GM18951 (cell line): ENCODE measurements at regions not wholly inside any gene's neighbourhood (a gene's known extent, or its start where the extent isn't known, plus 50 kb on each side); places are given as distances from the start of the nearest gene placed in this dataset.

Source experiments
- POLR2A ChIP-seq: IDR thresholded peaks from 4 replicates; pipeline ENCODE4 v1.6.1; 2011; ENCODE audit warnings: mild to moderate bottlenecking; ENCODE audit not compliant: insufficient read length, insufficient read depth; ENCODE audit errors: extremely low read depth
- in situ Hi-C: fragments of 300-500 bp; cut with MboI; formaldehyde crosslinking; loops from one replicate; pipeline ENCODE4 v1.12.0; 2022; ENCODE audit warnings: low sequenced_read_pairs, mixed read lengths, inconsistent platforms; ENCODE audit not compliant: unreplicated experiment

DNA sequence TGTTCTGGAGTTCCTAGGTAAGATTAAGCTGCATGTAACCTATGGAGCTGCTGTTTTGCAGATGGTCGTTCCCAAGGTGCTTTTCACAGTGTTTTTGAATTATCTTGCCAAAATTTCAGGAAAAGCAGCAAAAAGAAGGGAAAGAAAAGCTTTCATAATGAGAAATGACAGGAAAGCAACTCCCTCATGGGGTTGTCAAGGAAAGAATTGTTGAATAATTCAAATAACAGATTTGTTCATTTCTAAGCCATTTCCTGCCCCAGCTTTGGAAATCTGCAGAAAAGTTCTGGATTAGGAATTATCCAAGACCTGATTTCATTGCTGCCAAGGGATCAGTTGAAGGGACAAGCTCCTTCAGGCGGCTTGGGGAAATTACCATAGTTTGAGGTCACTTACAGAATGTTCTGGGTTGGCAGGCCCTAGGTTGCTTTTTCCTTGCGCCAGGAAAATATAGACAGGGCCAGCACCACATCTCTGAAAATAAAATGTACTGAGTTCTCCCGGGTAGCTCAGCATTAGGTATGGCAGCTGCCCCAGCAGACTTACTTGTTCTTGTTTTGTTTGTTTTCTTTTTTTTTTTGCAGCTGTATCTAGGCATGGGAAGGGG is 354.7 kb downstream of the STIM2 start:
- no peak for TF ChIP-seq POLR2A
- in situ Hi-C loops: no loop called here

DNA sequence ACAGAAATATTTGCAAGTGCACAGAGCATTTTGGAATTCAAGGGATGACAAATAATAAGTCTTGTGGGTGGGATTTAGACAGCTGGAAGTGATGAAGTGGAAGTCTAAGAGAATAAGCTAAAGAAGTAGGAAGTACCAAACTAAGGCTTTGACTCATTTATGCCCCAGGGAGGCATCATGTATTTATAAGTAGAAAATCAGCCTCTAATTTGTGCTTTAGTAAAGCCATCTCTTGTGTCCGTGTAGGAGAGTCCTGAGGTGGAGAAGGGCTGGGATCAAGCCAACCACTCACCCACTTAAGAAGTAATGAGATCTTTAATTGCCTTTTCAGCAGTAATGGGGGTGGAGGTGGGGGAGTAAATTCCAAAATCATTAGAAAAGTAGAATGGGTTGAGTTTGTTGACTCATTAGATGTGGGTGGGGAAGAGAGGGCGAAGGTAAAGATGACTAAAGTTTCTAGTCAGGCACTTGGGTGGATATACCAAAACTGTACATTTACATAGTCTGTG is 356.7 kb downstream of the STIM2 start:
- TF ChIP-seq POLR2A: no peak
- in situ Hi-C loops: no loop called here

DNA sequence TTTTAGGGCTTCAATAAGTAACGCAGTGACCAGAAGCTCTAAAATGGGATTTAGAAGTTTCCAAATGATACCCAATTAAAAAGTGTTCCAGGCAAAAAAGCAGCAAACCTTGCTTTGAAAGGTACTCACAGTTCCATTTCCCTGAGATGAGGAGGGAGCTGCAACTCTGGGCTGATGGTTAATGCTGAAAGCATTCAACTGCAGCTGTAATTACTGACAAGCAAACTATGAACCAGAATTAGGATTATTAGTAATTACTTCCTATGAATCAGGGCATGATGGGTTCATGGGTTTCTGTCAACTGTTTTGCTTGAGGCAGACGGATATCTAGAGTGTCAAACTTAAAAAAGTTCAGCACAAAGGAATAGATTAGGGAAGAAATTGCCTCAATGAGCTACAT is 357.4 kb downstream of the STIM2 start:
- in situ Hi-C loops: no loop called here
- TF ChIP-seq POLR2A: no peak

DNA sequence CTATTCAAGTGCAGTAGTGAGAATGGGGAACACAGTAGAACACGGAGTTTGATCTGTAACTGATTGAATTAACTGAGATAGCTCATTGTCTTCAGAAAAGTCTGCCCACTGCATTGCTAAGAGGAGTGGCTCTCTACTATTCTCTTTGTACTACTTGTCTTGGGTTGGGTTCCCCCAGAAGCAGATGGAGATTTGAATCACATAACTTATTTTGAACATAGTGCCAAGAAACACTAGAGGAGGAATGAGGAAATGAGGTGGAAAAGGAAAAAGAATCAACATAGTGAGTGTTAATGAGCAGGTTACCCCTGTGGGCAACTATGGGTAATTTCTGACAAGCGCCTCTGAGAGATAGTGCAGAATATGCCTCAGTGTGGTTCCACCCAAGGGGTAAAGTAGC is 362.7 kb downstream of the STIM2 start:
- in situ Hi-C loops: no loop called here
- no peak for TF ChIP-seq POLR2A

DNA sequence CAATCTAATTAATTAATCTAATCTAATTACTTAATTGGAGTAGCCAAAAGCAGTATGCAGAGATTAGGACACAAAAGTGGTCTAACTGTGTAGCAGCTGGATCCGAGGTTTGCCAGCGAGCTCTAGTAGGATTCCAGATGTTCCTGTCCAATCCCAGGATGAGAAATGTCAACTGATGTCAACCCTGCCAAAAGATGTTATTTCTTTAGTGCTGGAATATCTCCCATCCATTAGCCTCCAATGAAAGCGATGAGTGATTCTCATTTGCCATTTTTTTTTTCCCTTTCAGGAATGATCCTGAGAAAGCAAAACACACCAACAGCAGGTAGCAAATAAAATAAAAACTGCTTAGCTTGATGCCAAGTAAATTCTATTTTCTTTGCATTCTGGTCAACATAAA is 372.9 kb downstream of the STIM2 start:
- TF ChIP-seq POLR2A: no peak
- in situ Hi-C loops: no loop called here

DNA sequence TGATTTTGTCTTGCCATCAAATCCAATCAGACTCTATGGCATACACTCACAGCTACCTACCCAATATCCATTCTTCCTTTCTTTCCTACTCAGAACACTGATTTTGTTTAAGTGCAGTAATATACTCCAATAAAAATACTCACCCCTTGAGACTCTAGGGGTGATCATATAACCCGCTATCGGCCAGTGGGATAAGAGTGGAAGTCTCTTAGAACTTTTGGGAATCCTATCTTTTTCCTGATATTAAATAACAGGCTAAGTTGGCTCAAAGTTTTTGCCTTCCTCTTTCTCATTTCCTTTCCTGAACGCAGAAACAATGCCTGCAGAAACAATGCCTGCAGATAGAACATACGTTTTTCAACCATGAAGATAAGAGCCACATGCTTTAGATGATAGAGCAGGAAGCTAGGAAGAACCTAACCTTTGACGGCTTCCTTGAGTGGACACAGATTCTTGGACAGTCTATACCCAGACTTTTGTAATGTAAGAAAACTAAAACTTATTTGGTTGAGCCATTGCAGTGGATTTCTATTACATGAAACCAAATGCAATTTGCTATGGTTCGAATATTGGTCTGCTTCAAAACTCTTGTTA is 373.8 kb downstream of the STIM2 start:
- in situ Hi-C loops: no loop called here
- no peak for TF ChIP-seq POLR2A

DNA sequence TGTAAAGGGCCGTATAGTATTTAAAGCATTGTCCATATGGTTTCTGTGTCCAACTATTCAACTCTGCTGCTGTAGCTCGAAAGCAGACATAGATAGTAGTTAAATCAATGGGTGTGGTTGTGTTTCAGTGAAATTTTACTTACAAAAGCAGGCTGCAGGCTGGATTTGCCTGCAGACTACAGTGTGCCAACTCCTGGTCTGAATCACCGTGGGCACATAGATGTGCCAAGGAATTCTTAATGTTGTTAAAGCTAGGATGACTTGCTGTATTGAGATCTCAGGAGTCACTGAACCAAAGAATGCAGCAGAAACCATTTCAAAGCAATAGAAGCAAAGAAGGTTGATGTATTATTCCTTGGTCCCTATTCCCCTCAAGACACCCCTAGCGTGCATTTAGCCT is 379.0 kb downstream of the STIM2 start:
- in situ Hi-C loops: no loop called here
- no peak for TF ChIP-seq POLR2A

DNA sequence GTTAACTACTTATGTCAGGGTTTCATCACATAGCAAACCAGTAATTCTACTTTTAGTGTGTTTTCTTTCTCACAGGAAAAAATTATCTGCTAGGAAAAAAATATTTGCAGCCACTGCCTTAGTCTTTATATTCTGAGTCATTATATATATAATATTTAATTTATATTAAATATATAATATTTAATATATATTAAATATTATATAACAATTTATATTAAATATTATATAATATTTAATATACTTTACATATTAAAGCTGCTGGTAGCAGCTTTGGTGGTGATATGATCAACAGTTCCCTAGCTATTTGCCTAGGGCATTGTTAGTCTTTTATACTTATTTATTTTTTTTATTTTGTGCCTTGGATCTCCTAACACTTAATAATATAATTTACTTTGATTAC is 381.6 kb downstream of the STIM2 start:
- in situ Hi-C loops: no loop called here
- TF ChIP-seq POLR2A: no peak

DNA sequence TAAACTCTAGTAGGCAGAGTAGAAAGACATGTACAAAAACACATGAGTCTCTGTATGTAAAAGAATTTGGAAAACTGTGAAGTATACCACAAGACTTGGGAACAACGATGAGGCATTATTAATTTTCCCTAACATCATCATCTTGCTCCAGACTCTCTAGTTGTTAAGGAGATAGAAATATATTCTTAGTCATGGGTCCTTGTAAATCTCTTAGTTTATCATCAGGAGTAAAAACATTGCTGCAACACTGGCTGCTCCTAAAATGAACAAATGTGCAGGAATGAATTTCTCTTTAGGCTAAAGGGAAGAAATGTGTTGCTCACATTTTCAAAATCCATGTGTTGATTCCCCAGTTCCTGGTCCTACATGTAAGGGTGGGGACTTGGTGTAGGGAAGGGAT is 384.6 kb downstream of the STIM2 start:
- no peak for TF ChIP-seq POLR2A
- in situ Hi-C loops: no loop called here

DNA sequence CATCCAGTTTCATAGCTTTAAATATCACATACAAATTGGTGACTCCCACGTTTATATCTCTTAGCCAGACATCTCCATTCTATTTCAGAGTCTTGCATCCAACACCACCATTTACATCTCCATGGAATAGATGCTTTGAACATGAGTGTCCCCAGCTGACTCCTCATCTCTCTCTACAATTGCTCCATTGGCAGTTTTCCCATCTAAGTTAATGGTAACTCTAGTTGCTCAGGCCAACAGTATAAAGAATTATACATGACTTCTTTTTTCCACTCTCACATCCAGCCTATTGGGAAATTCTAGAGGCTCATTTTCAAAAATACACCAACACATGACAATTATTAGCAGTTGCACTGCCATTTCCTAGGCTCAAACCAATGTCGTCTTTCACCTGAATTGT is 388.2 kb downstream of the STIM2 start:
- in situ Hi-C loops: no loop called here

DNA sequence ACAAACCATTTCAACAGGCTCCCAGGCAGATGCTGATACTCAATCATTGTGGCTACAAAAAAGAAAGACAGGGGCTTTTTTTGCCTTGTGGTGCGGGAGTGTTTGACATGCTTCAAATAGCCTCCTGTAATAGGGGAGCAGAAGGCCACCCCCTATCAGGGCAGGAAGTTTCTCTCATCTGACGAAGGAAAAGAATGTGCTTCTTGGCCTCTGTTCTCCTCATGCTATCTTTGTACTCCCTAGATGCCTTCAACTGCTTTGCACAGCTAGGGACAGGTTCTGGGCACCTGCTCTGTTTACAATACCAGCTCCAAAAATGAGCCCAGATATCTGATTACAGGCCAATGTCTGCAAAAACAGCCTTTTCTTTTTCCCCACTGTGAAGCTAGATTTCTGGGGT is 391.1 kb downstream of the STIM2 start:
- in situ Hi-C loops: no loop called here
- no peak for TF ChIP-seq POLR2A

More for the DNA sequence above, 388.2 kb downstream of the STIM2 start:
- TF ChIP-seq POLR2A: no peak

DNA sequence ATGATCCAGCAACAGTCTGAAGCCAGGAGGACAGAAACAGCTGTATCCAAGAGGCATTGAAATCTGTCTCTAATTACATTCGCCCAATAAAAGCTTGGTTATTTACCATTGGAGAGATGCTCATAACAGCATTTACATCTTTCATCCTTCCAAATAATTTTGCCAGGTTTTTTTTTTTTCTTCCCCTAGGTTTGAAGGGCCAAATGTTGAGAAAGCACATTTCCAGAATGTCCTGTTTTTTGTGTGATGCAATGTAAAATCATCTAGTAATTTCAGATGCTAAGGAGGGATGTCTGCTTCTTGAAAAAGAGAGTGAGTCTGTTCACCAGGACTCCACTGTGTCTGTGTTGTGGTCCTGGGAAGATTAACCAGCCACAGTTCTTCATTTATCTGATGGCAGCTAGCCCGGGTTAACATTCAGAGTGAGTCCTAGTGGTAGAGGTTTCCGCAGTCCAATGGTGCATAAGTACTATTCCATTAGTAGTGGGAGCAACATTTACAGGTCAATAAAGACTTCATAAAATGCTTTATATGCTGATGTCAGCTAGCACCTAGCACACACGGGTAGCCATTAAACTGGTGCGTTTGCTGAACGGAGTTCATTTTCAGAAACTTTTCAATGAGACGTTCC is 406.8 kb downstream of the STIM2 start:
- in situ Hi-C loops: no loop called here
- no peak for TF ChIP-seq POLR2A

DNA sequence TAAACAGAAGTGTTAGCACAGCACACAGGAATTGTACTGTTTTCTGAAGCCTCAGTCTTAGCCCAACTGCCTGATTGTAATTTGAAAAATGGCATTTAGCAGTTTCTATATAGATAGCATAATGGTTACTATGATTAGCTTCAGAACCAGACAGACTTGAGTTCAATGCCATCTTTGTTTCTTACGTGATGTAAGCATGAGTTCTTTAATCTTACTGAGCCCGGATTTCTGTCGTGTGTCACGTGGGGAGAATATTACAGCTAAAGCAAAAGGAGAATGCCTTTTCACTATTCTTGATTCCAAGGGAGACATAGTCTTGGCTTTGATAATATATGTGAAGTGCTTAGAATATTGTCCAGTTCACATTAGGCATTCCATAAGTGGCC is 407.3 kb downstream of the STIM2 start:
- no peak for TF ChIP-seq POLR2A
- in situ Hi-C loops: no loop called here

DNA sequence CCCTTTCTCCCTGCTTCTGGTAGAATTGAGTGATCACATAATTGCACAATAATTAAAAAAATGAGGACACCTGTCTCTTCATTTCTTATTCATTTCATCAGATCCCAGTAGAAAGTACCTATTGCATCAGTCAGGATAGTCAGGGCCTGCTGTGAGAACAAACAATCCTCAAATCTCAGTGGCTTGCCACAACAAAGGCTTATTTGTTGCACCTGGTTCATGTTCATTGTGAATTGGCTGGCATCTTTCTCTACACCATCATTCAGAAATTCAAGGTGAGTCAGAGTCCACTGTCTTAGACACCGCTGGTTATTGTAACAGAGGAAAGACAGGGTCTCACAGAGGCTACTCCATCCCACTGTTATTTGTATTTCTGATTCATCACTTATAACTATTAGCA is 409.8 kb downstream of the STIM2 start:
- in situ Hi-C loops: no loop called here

More for the DNA sequence above, 409.8 kb downstream of the STIM2 start:
- TF ChIP-seq POLR2A: no peak
